ENCODE measurements at regions not wholly inside any gene's neighbourhood (a gene's known extent, or its start where the extent isn't known, plus 50 kb on each side); places are given as distances from the start of the nearest gene placed in this dataset.

DNA sequence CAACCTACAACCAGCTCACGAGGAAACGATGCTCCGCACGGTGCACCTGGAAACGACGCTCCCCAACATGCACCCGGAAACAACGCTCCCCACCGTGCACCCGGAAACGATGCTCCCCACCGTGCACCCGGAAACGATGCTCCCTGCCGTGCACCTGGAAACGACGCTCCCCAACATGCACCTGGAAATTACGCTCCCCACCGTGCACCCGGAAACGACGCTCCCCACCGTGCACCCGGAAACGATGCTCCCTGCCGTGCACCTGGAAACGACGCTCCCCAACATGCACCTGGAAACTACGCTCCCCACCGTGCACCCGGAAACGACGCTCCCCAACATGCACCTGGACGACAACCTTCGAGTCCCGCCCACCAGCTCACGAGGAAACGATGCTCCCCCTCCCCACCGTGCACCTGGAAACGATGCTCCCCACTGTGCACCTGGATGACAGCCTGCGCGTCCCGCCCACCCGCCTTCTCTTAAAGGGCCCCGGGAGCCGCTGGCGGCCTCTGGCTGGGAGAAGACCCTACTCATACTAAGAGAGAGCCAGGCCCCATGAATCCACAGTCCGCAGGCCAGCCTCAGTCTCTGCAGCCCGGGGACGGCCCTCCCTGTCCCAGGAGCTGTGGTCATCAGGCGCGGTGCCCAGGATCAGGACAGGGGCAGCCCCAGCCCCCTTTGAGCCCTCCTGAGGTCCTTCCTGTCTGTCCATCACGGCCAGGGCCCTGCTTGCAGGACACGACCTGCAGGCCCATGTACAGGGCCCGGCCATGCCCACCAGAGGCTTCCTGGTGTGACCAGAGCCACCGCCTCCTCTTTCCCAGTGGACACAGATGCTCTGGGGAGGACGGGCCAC lies 98.3 kb downstream of the PDGFA start:
- TF ChIP-seq, protein P1, sequence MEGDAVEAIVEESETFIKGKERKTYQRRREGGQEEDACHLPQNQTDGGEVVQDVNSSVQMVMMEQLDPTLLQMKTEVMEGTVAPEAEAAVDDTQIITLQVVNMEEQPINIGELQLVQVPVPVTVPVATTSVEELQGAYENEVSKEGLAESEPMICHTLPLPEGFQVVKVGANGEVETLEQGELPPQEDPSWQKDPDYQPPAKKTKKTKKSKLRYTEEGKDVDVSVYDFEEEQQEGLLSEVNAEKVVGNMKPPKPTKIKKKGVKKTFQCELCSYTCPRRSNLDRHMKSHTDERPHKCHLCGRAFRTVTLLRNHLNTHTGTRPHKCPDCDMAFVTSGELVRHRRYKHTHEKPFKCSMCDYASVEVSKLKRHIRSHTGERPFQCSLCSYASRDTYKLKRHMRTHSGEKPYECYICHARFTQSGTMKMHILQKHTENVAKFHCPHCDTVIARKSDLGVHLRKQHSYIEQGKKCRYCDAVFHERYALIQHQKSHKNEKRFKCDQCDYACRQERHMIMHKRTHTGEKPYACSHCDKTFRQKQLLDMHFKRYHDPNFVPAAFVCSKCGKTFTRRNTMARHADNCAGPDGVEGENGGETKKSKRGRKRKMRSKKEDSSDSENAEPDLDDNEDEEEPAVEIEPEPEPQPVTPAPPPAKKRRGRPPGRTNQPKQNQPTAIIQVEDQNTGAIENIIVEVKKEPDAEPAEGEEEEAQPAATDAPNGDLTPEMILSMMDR (conservative IDR thresholded peaks at IDR 0.05; ENCODE audit: low read depth, low read length): no peak
- no peak for TF ChIP-seq EZH2phosphoT487 (IDR thresholded peaks at IDR 0.05; ENCODE audit: borderline replicate concordance, low read length)
